ENCODE measurements at regions not wholly inside any gene's neighbourhood (a gene's known extent, or its start where the extent isn't known, plus 50 kb on each side); places are given as distances from the start of the nearest gene placed in this dataset.

- no peaks in the 10 kb centered on the region for H3K36me3 ChIP-seq
- no peaks in the 10 kb centered on the region for H3K27me3 ChIP-seq (replicated peaks; ENCODE audit: insufficient read depth)
- no peaks in the 10 kb centered on the region for H3K9me3 ChIP-seq
- TF ChIP-seq POLR2AphosphoS5 (IDR thresholded peaks at IDR 0.05) (no peak), CTCF (IDR thresholded peaks at IDR 0.05) (no peak)
- no peaks in the 10 kb centered on the region for H3K4me1 ChIP-seq (replicated peaks)
- H3K4me3 ChIP-seq, result no peak overlapping the region
- WGBS, result 69% methylated on average over 3 of the region's 3 CpGs
- intact Hi-C loops (cut with DNase I), result no loop called here
- no peak for DNase-seq (ENCODE audit: low spot score)
- no peak overlapping the region for H3K27ac ChIP-seq
These were observed 177.9 kb downstream of the MELK start for GRCh38 chr9:36750630-36751029.

- Histone ChIP-seq H3K4me3 (no peak overlapping the region), H3K27ac (no peak overlapping the region), H3K9me3 (no peaks in the 10 kb centered on the region), H3K27me3 (replicated peaks; ENCODE audit: insufficient read depth) (peaks cover 3% of the 10 kb centered on the region), H3K36me3 (no peaks in the 10 kb centered on the region), H3K4me1 (replicated peaks) (no peaks in the 10 kb centered on the region)
- intact Hi-C loops (cut with DNase I), result no loop called here
- no peak for DNase-seq (ENCODE audit: low spot score)
- 100% methylated on average over 1 of the region's 2 CpGs for WGBS
- TF ChIP-seq CTCF (IDR thresholded peaks at IDR 0.05) (no peak), POLR2A (IDR thresholded peaks at IDR 0.05) (no peak), POLR2AphosphoS5 (IDR thresholded peaks at IDR 0.05) (no peak)
These were observed 182.3 kb downstream of the MELK start for GRCh38 chr9:36755019-36755418.

GRCh38 chr9:36759141-36759540, 186.4 kb downstream of the MELK start:
- TF ChIP-seq POLR2A (IDR thresholded peaks at IDR 0.05) (no peak), CTCF (IDR thresholded peaks at IDR 0.05) (no peak), POLR2AphosphoS5 (IDR thresholded peaks at IDR 0.05) (no peak)
- H3K27me3 ChIP-seq (replicated peaks; ENCODE audit: insufficient read depth), result peaks cover 11% of the 10 kb centered on the region

GRCh38 chr9:36759976-36760375, 187.3 kb downstream of the MELK start:
- Histone ChIP-seq H3K27ac (no peak overlapping the region), H3K4me1 (replicated peaks) (no peaks in the 10 kb centered on the region), H3K9me3 (no peaks in the 10 kb centered on the region), H3K27me3 (replicated peaks; ENCODE audit: insufficient read depth) (peaks cover 13% of the 10 kb centered on the region), H3K4me3 (no peak overlapping the region), H3K36me3 (no peaks in the 10 kb centered on the region)
- intact Hi-C loops (cut with DNase I), result no loop called here
- 61% methylated on average over 4 of the region's 4 CpGs for WGBS
- TF ChIP-seq CTCF (IDR thresholded peaks at IDR 0.05), result no peak
- TF ChIP-seq POLR2A (IDR thresholded peaks at IDR 0.05), result no peak
- no peak for TF ChIP-seq POLR2AphosphoS5 (IDR thresholded peaks at IDR 0.05)
- DNase-seq (ENCODE audit: low spot score), result no peak

More at GRCh38 chr9:36759141-36759540, 186.4 kb downstream of the MELK start:
- Histone ChIP-seq H3K4me3 (no peak overlapping the region), H3K36me3 (no peaks in the 10 kb centered on the region), H3K4me1 (replicated peaks) (no peaks in the 10 kb centered on the region), H3K9me3 (no peaks in the 10 kb centered on the region), H3K27ac (no peak overlapping the region)
- 29% methylated on average over 4 of the region's 4 CpGs for WGBS
- intact Hi-C loops (cut with DNase I), result no loop called here
- DNase-seq (ENCODE audit: low spot score), result no peak

GRCh38 chr9:36760667-36761420, 188.1 kb downstream of the MELK start:
- H3K4me3 ChIP-seq, result no peak overlapping the region
- DNase-seq (ENCODE audit: low spot score), result no peak
- 82% methylated on average over 14 of the region's 14 CpGs for WGBS
- intact Hi-C loops (cut with DNase I), result no loop called here
- peaks cover 13% of the 10 kb centered on the region for H3K27me3 ChIP-seq (replicated peaks; ENCODE audit: insufficient read depth)
- H3K27ac ChIP-seq, result no peak overlapping the region
- no peaks in the 10 kb centered on the region for H3K4me1 ChIP-seq (replicated peaks)
- TF ChIP-seq POLR2A (IDR thresholded peaks at IDR 0.05) (no peak), POLR2AphosphoS5 (IDR thresholded peaks at IDR 0.05) (no peak), CTCF (IDR thresholded peaks at IDR 0.05) (no peak)
- H3K9me3 ChIP-seq, result no peaks in the 10 kb centered on the region
- H3K36me3 ChIP-seq, result no peaks in the 10 kb centered on the region

Measured in prostate gland (tissue), 2 donors.